Activated naive CD8-positive, alpha-beta T cell treated with anti-CD3 and anti-CD28 coated beads, Interleukin-2, amount 10 ng/mL, durations not matched to agents 7 days and 5 days (primary cell): ENCODE measurements at regions not wholly inside any gene's neighbourhood (a gene's known extent, or its start where the extent isn't known, plus 50 kb on each side); places are given as distances from the start of the nearest gene placed in this dataset.

ENCODE experiments used
- ATAC-seq: fragments of 150-1000 bp; cut with Tn5 transposase; one replicate; pipeline ENCODE4 v1.10.0; 2021; ENCODE audit warnings: low read depth, moderate library complexity
- POLR2A ChIA-PET: fragments of 350-600 bp; sonication (Branson Sonifier 250); formaldehyde crosslinking; loops from one replicate; lab custom pipeline; 2021; ENCODE audit warnings: antibody characterized with exemption; lab: Charles Lee
- DNase-seq: peaks from one replicate; pipeline ENCODE4 v3.0.0; 2021
- H3K27ac Mint-ChIP-seq: one replicate; pipeline ENCODE4 v1.8.0; 2022; ENCODE audit warnings: mild to moderate bottlenecking, mixed read lengths
- H3K27me3 Mint-ChIP-seq: one replicate; pipeline ENCODE4 v1.8.0; 2022; ENCODE audit warnings: mild to moderate bottlenecking, moderate library complexity, mixed read lengths
- H3K36me3 Mint-ChIP-seq: one replicate; pipeline ENCODE4 v1.8.0; 2021; ENCODE audit warnings: mild to moderate bottlenecking, mixed read lengths
- H3K4me1 Mint-ChIP-seq: one replicate; pipeline ENCODE4 v1.8.0; 2021; ENCODE audit warnings: mixed read lengths
- H3K4me3 Mint-ChIP-seq: one replicate; pipeline ENCODE4 v1.8.0; 2022; ENCODE audit warnings: mild to moderate bottlenecking, moderate library complexity, mixed read lengths
- H3K9me3 Mint-ChIP-seq: one replicate; pipeline ENCODE4 v1.8.0; 2021; ENCODE audit warnings: mixed read lengths

- Mint-ChIP-seq H3K4me1 (peaks cover 2% of the 10 kb centered on the region), H3K36me3 (no peaks in the 10 kb centered on the region), H3K4me3 (no peak overlapping the region), H3K27me3 (peaks cover 32% of the 10 kb centered on the region), H3K27ac (no peak overlapping the region), H3K9me3 (no peaks in the 10 kb centered on the region)
- POLR2A ChIA-PET = no interaction called here
- ATAC-seq (no peak), DNase-seq (no peak)
Measured at GRCh38 chr11:134008634-134009071, 51.9 kb upstream of the IGSF9B start.

- Mint-ChIP-seq H3K36me3 (no peaks in the 10 kb centered on the region), H3K4me3 (no peak overlapping the region), H3K9me3 (no peaks in the 10 kb centered on the region), H3K27ac (no peak overlapping the region), H3K4me1 (peaks cover 2% of the 10 kb centered on the region), H3K27me3 (peaks cover 53% of the 10 kb centered on the region)
- DNase-seq (no peak), ATAC-seq (no peak)
- POLR2A ChIA-PET = no interaction called here
Measured at GRCh38 chr11:134013518-134013917, 55.4 kb upstream of the JAM3 start.

GRCh38 chr11:134014511-134014910 lies 54.4 kb upstream of the JAM3 start:
- Mint-ChIP-seq H3K27ac (no peak overlapping the region), H3K4me1 (peaks cover 2% of the 10 kb centered on the region), H3K27me3 (peaks cover 52% of the 10 kb centered on the region), H3K36me3 (no peaks in the 10 kb centered on the region), H3K9me3 (no peaks in the 10 kb centered on the region), H3K4me3 (no peak overlapping the region)
- no peak for DNase-seq
- ATAC-seq = no peak
- POLR2A ChIA-PET = no interaction called here

GRCh38 chr11:134015556-134015955 lies 53.3 kb upstream of the JAM3 start:
- H3K36me3 Mint-ChIP-seq = no peaks in the 10 kb centered on the region
- peaks cover 2% of the 10 kb centered on the region for H3K4me1 Mint-ChIP-seq
- DNase-seq (no peak), ATAC-seq (no peak)
- H3K9me3 Mint-ChIP-seq = no peaks in the 10 kb centered on the region
- H3K27ac Mint-ChIP-seq = no peak overlapping the region
- no peak overlapping the region for H3K4me3 Mint-ChIP-seq
- H3K27me3 Mint-ChIP-seq = peaks cover 42% of the 10 kb centered on the region
- POLR2A ChIA-PET = no interaction called here

- no peaks in the 10 kb centered on the region for H3K36me3 Mint-ChIP-seq
- no peak overlapping the region for H3K4me3 Mint-ChIP-seq
- peaks cover 24% of the 10 kb centered on the region for H3K27me3 Mint-ChIP-seq
- no peaks in the 10 kb centered on the region for H3K4me1 Mint-ChIP-seq
- no peak overlapping the region for H3K27ac Mint-ChIP-seq
- POLR2A ChIA-PET = interaction anchor here (0.9 kb wide), 1 partner anchor 10 kb away, joined by 4 read pairs; no protein-coding TSS in a partner anchor
- ATAC-seq (no peak), DNase-seq (no peak)
- H3K9me3 Mint-ChIP-seq = no peaks in the 10 kb centered on the region
Measured at GRCh38 chr11:134017511-134018430, 51.1 kb upstream of the JAM3 start.
